GM12875 (cell line): ENCODE measurements at regions not wholly inside any gene's neighbourhood (a gene's known extent, or its start where the extent isn't known, plus 50 kb on each side); places are given as distances from the start of the nearest gene placed in this dataset.
"Not testable (repeated sequence)": the region's sequence is repeated elsewhere in the genome, so short reads cannot be mapped to it uniquely, and the experiment has no call there.

Experiments used
- H3K4me3 ChIP-seq: one replicate; pipeline ENCODE4 v1.5.1; 2011; ENCODE audit warnings: low read depth, low read length, control low read depth
- TF ChIP-seq, protein P1 (sequence below): IDR thresholded peaks from 2 replicates; pipeline ENCODE4 v1.5.1; 2011; ENCODE audit warnings: low read depth, mild to moderate bottlenecking, control low read depth, inconsistent platforms, low read length, moderate library complexity, borderline replicate concordance; ENCODE audit not compliant: insufficient read depth

DNA sequence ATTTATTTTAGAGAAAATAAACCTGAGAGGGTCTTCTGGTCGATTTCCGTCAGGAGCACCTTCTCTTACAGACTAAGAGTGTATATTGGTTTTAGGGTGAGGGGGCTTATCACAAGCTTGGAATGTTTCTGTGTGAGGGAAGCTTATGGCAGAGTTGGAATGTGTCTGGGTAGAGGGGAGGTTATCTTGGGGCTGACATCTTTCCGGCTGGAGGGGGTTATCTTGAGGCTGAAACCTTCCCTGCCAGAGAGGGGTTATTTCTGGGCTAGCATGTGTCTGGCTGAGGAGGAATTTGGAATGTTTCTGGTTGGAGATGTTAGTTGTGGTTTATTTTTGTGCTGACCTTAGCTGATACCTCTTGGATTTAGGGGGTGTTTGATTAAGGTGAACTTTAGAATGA lies 1312.1 kb downstream of the ADGRL3 start:
- H3K4me3 ChIP-seq: no peak overlapping the region
- TF ChIP-seq, protein P1, sequence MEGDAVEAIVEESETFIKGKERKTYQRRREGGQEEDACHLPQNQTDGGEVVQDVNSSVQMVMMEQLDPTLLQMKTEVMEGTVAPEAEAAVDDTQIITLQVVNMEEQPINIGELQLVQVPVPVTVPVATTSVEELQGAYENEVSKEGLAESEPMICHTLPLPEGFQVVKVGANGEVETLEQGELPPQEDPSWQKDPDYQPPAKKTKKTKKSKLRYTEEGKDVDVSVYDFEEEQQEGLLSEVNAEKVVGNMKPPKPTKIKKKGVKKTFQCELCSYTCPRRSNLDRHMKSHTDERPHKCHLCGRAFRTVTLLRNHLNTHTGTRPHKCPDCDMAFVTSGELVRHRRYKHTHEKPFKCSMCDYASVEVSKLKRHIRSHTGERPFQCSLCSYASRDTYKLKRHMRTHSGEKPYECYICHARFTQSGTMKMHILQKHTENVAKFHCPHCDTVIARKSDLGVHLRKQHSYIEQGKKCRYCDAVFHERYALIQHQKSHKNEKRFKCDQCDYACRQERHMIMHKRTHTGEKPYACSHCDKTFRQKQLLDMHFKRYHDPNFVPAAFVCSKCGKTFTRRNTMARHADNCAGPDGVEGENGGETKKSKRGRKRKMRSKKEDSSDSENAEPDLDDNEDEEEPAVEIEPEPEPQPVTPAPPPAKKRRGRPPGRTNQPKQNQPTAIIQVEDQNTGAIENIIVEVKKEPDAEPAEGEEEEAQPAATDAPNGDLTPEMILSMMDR: no peak

DNA sequence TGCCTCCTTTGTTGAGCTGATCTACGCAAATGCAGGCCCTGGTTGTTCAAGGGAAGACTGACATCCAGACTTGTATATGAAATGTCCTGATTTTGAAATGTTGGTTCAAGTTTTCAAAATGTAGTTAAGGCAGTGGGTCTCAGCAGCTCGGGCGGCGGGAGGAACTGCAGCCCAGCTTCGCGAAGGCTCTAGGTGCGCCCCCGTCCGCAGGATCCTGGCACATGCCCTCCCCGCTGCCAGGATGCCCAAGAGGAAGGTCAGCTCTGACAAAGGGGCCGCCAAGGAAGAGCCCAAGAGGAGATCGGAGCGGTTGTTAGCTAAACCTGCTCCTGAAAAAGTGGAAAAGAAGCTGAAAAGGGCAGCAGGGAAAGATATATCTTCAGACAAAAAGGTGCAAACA lies 1310.1 kb downstream of the ADGRL3 start:
- TF ChIP-seq, protein P1: no peak
- no peak overlapping the region for H3K4me3 ChIP-seq

DNA sequence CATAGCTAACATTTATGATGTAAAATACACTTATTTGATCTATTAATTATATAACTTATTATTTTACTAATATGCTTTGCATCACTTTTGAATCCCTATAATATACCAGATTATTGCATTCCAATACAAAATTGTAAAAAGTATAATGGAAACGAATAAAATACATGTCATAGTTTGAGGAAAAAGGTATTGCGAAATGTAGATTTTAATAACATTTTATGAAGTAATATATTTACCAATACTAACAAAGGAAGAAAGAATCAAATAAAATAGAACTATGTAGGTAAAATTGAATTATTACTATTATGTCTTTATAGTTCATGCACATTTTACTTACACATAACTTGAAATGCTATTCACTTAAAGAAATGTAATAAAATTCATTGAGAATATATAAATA lies 1300.2 kb downstream of the ADGRL3 start:
- no peak overlapping the region for H3K4me3 ChIP-seq
- TF ChIP-seq, protein P1: no peak

DNA sequence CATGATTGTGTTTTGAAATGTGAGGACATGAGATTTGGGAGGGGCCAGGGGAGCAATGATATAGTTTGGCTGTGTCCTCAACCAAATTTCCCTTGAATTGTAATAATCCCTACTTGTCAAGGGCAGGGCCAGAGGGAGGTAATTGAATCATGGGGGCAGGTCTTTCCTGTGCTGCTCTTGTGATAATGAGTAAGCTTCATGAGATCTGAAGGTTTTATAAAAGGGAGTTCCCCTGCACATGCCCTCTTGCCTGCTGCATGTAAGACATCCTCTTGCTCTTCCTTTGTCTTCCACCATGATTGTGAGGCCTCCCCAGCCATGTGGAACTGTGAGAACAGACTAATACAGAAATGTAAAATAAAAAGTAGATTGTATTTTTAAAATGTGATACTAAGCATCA lies 1294.9 kb downstream of the ADGRL3 start:
- TF ChIP-seq, protein P1: no peak
- H3K4me3 ChIP-seq: no peak overlapping the region

DNA sequence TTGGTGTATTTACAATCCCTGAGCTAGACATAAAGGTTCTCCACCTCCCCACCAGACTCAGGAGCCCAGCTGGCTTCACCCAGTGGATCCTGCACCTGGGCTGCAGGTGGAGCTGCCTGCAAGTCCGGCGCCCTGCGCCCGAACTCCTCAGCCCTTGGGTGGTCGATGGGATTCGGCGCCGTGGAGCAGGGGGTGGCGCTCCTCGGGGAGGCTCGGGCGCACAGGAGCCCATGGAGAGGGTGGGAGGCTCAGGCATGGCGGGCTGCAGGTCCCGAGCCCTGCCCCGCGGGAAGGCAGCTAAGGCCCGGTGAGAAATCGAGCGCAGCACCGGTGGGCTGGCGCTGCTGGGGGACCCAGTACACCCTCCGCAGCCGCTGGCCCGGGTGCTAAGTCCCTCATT lies 1291.6 kb downstream of the ADGRL3 start:
- H3K4me3 ChIP-seq: not testable (repeated sequence)

DNA sequence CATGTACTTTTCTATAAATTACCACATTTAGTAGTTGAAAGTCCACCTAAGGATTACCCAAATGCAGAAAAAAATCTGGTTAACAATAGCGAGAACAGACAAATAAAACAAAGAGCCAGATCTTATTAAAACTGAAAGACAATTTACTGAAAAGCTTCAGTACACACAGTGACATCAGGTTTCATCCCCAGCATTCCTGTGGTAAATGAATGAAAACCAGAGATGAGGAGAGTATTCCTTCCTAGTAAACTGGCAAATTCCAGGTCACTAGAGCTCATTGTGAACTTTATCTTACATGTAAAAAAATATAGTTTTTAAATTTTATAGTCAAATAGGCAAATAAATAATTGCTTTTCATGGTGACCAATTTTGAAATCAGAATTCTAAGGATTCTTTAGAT lies 1290.5 kb downstream of the ADGRL3 start:
- TF ChIP-seq, protein P1: no peak

DNA sequence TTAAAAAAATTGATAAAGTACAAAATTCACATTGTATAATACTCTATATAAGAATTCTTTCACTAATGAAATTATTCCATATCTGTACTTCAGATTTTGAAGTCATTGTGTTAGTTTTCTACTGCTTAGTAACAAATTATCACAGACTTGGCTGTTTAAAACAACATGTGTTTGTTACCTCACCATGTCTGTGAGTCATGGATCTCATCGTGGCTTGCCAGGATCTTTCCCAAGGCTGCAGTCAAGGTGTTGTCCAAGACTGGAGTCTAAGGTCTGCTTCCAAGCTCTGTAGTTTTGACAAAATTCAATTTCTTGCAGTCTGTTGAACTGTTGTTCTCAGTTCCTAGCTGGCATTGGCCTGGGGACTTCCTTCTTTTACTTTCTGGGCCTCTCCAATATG lies 1286.9 kb downstream of the ADGRL3 start:
- H3K4me3 ChIP-seq: no peak overlapping the region
- TF ChIP-seq, protein P1: no peak

More for the DNA sequence above, 1290.5 kb downstream of the ADGRL3 start:
- no peak overlapping the region for H3K4me3 ChIP-seq

DNA sequence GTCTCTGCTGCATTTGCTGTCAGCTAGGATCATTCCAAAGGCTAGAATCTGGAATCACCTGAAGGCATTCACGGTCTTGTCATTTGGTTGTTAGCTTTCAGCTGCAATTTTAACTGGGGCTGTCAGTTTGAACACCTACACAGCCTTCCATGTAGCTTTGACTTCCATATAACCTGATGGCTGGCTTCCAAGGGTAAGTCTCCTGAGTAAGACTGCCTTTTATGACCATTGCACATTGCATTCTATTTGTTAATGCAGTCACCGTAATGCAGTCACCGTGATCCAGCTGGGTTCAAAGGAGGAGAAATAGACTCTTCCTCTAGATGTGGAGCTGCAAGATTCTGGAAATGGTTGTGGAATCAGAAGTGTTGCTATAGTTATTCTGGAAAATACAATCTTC lies 1284.2 kb downstream of the ADGRL3 start:
- TF ChIP-seq, protein P1: no peak
- H3K4me3 ChIP-seq: no peak overlapping the region
